ENCODE measurements at regions not wholly inside any gene's neighbourhood (a gene's known extent, or its start where the extent isn't known, plus 50 kb on each side); places are given as distances from the start of the nearest gene placed in this dataset.

GRCh38 chr2:120916446-120916845 is 180.8 kb downstream of the GLI2 start:
- intact Hi-C loops (cut with DNase I, micrococcal nuclease), result no loop called here
- Histone ChIP-seq H3K9me3 (no peaks in the 10 kb centered on the region), H3K4me1 (ENCODE audit: low read depth) (peaks cover 7% of the 10 kb centered on the region), H3K36me3 (ENCODE audit: low read depth) (no peaks in the 10 kb centered on the region), H3K4me3 (no peak overlapping the region)
- ATAC-seq (no peak), DNase-seq (no peak)
- no peak for TF ChIP-seq CTCF (IDR thresholded peaks at IDR 0.05)

- DNase-seq, result no peak
- no peak overlapping the region for H3K4me3 ChIP-seq
- no peaks in the 10 kb centered on the region for H3K9me3 ChIP-seq
- no peak for TF ChIP-seq CTCF (IDR thresholded peaks at IDR 0.05)
- no peaks in the 10 kb centered on the region for H3K36me3 ChIP-seq (ENCODE audit: low read depth)
- peak; percentile 10 for ATAC-seq
- H3K4me1 ChIP-seq (ENCODE audit: low read depth), result peaks cover 2% of the 10 kb centered on the region
- intact Hi-C loops (cut with DNase I, micrococcal nuclease), result no loop called here
These were observed 182.2 kb downstream of the GLI2 start for GRCh38 chr2:120917886-120918285.

GRCh38 chr2:120919216-120919615 is 183.5 kb downstream of the GLI2 start:
- intact Hi-C loops (cut with DNase I, micrococcal nuclease), result no loop called here
- Histone ChIP-seq H3K4me3 (no peak overlapping the region), H3K4me1 (ENCODE audit: low read depth) (no peaks in the 10 kb centered on the region), H3K36me3 (ENCODE audit: low read depth) (no peaks in the 10 kb centered on the region), H3K9me3 (no peaks in the 10 kb centered on the region)
- no peak for TF ChIP-seq CTCF (IDR thresholded peaks at IDR 0.05)
- ATAC-seq, result no peak
- no peak for DNase-seq

GRCh38 chr2:120919771-120920453 is 184.2 kb downstream of the GLI2 start:
- no peaks in the 10 kb centered on the region for H3K9me3 ChIP-seq
- intact Hi-C loops (cut with DNase I, micrococcal nuclease), result no loop called here
- H3K36me3 ChIP-seq (ENCODE audit: low read depth), result no peaks in the 10 kb centered on the region
- no peak for TF ChIP-seq CTCF (IDR thresholded peaks at IDR 0.05)
- H3K4me1 ChIP-seq (ENCODE audit: low read depth), result no peaks in the 10 kb centered on the region
- ATAC-seq, result no peak
- DNase-seq, result no peak
- no peak overlapping the region for H3K4me3 ChIP-seq

- Histone ChIP-seq H3K9me3 (no peaks in the 10 kb centered on the region), H3K4me3 (no peak overlapping the region), H3K36me3 (ENCODE audit: low read depth) (no peaks in the 10 kb centered on the region), H3K4me1 (ENCODE audit: low read depth) (no peaks in the 10 kb centered on the region)
- DNase-seq (no peak), ATAC-seq (no peak)
- no peak for TF ChIP-seq CTCF (IDR thresholded peaks at IDR 0.05)
- intact Hi-C loops (cut with DNase I, micrococcal nuclease), result no loop called here
These were observed 184.9 kb downstream of the GLI2 start for GRCh38 chr2:120920454-120921148.
